GM04504 (cell line): ENCODE measurements at regions not wholly inside any gene's neighbourhood (a gene's known extent, or its start where the extent isn't known, plus 50 kb on each side); places are given as distances from the start of the nearest gene placed in this dataset.

ENCODE experiments used
- DNase-seq: peaks from one replicate; pipeline ENCODE4 v3.0.0-alpha.2; 2012; ENCODE audit warnings: low read depth

GRCh38 chr12:74985986-74986319 lies 223.7 kb downstream of the KCNC2 start:
- no peak for DNase-seq

DNA sequence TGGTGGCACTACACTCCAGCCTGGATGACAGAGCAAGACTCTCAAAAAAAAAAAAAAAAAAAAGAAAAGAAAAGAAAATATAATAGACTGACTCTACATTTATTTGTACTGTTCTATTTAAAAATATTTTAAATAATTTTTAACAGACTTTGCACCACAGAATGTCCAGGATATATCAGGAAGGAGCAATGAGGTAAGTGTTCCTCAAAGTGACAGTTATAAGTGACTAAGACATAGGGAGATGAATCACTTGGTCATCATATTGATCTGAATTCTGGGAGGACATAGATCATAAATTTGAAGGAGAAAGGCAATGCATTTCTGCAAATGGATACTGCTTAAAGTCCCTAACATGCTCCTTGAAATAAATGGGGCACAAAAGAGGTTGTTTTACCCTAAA lies 221.5 kb downstream of the KCNC2 start:
- no peak for DNase-seq
